ENCODE measurements at regions not wholly inside any gene's neighbourhood (a gene's known extent, or its start where the extent isn't known, plus 50 kb on each side); places are given as distances from the start of the nearest gene placed in this dataset.

GRCh38 chr10:121332829-121333765 is 265.1 kb downstream of the FGFR2 start:
- Histone ChIP-seq H3K27ac (ENCODE audit: low read depth) (no peak overlapping the region), H3K4me1 (ENCODE audit: insufficient read depth) (no peaks in the 10 kb centered on the region), H3K36me3 (ENCODE audit: insufficient read depth) (no peaks in the 10 kb centered on the region), H3K4me3 (ENCODE audit: low read depth, low read length) (no peak overlapping the region)
- no peak for DNase-seq (ENCODE audit: extremely low spot score)
- WGBS: 80% methylated on average over 5 of the region's 5 CpGs

GRCh38 chr10:121335386-121335925 is 262.8 kb downstream of the FGFR2 start:
- 89% methylated on average over 7 of the region's 7 CpGs for WGBS
- H3K4me3 ChIP-seq (ENCODE audit: low read depth, low read length): no peak overlapping the region
- H3K27ac ChIP-seq (ENCODE audit: low read depth): no peak overlapping the region
- no peaks in the 10 kb centered on the region for H3K36me3 ChIP-seq (ENCODE audit: insufficient read depth)
- no peaks in the 10 kb centered on the region for H3K4me1 ChIP-seq (ENCODE audit: insufficient read depth)
- DNase-seq (ENCODE audit: extremely low spot score): no peak

- 68% methylated on average over 5 of the region's 5 CpGs for WGBS
- Histone ChIP-seq H3K36me3 (ENCODE audit: insufficient read depth) (no peaks in the 10 kb centered on the region), H3K4me1 (ENCODE audit: insufficient read depth) (no peaks in the 10 kb centered on the region), H3K4me3 (ENCODE audit: low read depth, low read length) (no peak overlapping the region), H3K27ac (ENCODE audit: low read depth) (no peak overlapping the region)
- no peak for DNase-seq (ENCODE audit: extremely low spot score)
Measured at GRCh38 chr10:121337427-121337826, 260.8 kb downstream of the FGFR2 start.

GRCh38 chr10:121338206-121338980 is 259.9 kb downstream of the FGFR2 start:
- Histone ChIP-seq H3K27ac (ENCODE audit: low read depth) (no peak overlapping the region), H3K4me3 (ENCODE audit: low read depth, low read length) (no peak overlapping the region), H3K36me3 (ENCODE audit: insufficient read depth) (no peaks in the 10 kb centered on the region), H3K4me1 (ENCODE audit: insufficient read depth) (no peaks in the 10 kb centered on the region)
- WGBS: 92% methylated on average over 9 of the region's 9 CpGs
- DNase-seq (ENCODE audit: extremely low spot score): no peak

GRCh38 chr10:121339114-121339513 is 259.1 kb downstream of the FGFR2 start:
- Histone ChIP-seq H3K4me1 (ENCODE audit: insufficient read depth) (no peaks in the 10 kb centered on the region), H3K36me3 (ENCODE audit: insufficient read depth) (no peaks in the 10 kb centered on the region), H3K27ac (ENCODE audit: low read depth) (no peak overlapping the region), H3K4me3 (ENCODE audit: low read depth, low read length) (no peak overlapping the region)
- WGBS: 47% methylated on average over 5 of the region's 5 CpGs
- no peak for DNase-seq (ENCODE audit: extremely low spot score)

GRCh38 chr10:121340271-121340831 is 257.9 kb downstream of the FGFR2 start:
- WGBS: 53% methylated on average over 7 of the region's 7 CpGs
- H3K4me1 ChIP-seq (ENCODE audit: insufficient read depth): no peaks in the 10 kb centered on the region
- H3K27ac ChIP-seq (ENCODE audit: low read depth): no peak overlapping the region
- DNase-seq (ENCODE audit: extremely low spot score): no peak
- no peak overlapping the region for H3K4me3 ChIP-seq (ENCODE audit: low read depth, low read length)
- H3K36me3 ChIP-seq (ENCODE audit: insufficient read depth): no peaks in the 10 kb centered on the region

GRCh38 chr10:121351540-121351939 is 246.7 kb downstream of the FGFR2 start:
- no peak for DNase-seq (ENCODE audit: extremely low spot score)
- WGBS: 90% methylated on average over 5 of the region's 5 CpGs
- Histone ChIP-seq H3K4me3 (ENCODE audit: low read depth, low read length) (no peak overlapping the region), H3K4me1 (ENCODE audit: insufficient read depth) (no peaks in the 10 kb centered on the region), H3K36me3 (ENCODE audit: insufficient read depth) (no peaks in the 10 kb centered on the region), H3K27ac (ENCODE audit: low read depth) (no peak overlapping the region)

GRCh38 chr10:121352231-121352855 is 245.9 kb downstream of the FGFR2 start:
- Histone ChIP-seq H3K4me3 (ENCODE audit: low read depth, low read length) (no peak overlapping the region), H3K4me1 (ENCODE audit: insufficient read depth) (no peaks in the 10 kb centered on the region), H3K36me3 (ENCODE audit: insufficient read depth) (no peaks in the 10 kb centered on the region), H3K27ac (ENCODE audit: low read depth) (no peak overlapping the region)
- DNase-seq (ENCODE audit: extremely low spot score): no peak
- 33% methylated on average over 7 of the region's 7 CpGs for WGBS

GRCh38 chr10:121355161-121355560 is 243.1 kb downstream of the FGFR2 start:
- no peaks in the 10 kb centered on the region for H3K4me1 ChIP-seq (ENCODE audit: insufficient read depth)
- no peak overlapping the region for H3K27ac ChIP-seq (ENCODE audit: low read depth)
- H3K36me3 ChIP-seq (ENCODE audit: insufficient read depth): no peaks in the 10 kb centered on the region
- 89% methylated on average over 6 of the region's 6 CpGs for WGBS
- DNase-seq (ENCODE audit: extremely low spot score): no peak
- H3K4me3 ChIP-seq (ENCODE audit: low read depth, low read length): no peak overlapping the region

- H3K27ac ChIP-seq (ENCODE audit: low read depth): no peak overlapping the region
- H3K4me3 ChIP-seq (ENCODE audit: low read depth, low read length): no peak overlapping the region
- H3K36me3 ChIP-seq (ENCODE audit: insufficient read depth): no peaks in the 10 kb centered on the region
- 86% methylated on average over 2 of the region's 2 CpGs for WGBS
- no peaks in the 10 kb centered on the region for H3K4me1 ChIP-seq (ENCODE audit: insufficient read depth)
- DNase-seq (ENCODE audit: extremely low spot score): no peak
Measured at GRCh38 chr10:121356183-121356582, 242.1 kb downstream of the FGFR2 start.

GRCh38 chr10:121357401-121357800 is 240.8 kb downstream of the FGFR2 start:
- DNase-seq (ENCODE audit: extremely low spot score): no peak
- H3K4me1 ChIP-seq (ENCODE audit: insufficient read depth): no peaks in the 10 kb centered on the region
- H3K36me3 ChIP-seq (ENCODE audit: insufficient read depth): no peaks in the 10 kb centered on the region
- H3K27ac ChIP-seq (ENCODE audit: low read depth): no peak overlapping the region
- H3K4me3 ChIP-seq (ENCODE audit: low read depth, low read length): no peak overlapping the region
- 65% methylated on average over 6 of the region's 6 CpGs for WGBS

- Histone ChIP-seq H3K36me3 (ENCODE audit: insufficient read depth) (no peaks in the 10 kb centered on the region), H3K4me1 (ENCODE audit: insufficient read depth) (no peaks in the 10 kb centered on the region), H3K27ac (ENCODE audit: low read depth) (no peak overlapping the region), H3K4me3 (ENCODE audit: low read depth, low read length) (no peak overlapping the region)
- WGBS: 88% methylated on average over 5 of the region's 5 CpGs
- DNase-seq (ENCODE audit: extremely low spot score): no peak
Measured at GRCh38 chr10:121362026-121362425, 236.2 kb downstream of the FGFR2 start.

GRCh38 chr10:121365566-121365965 is 232.7 kb downstream of the FGFR2 start:
- 99% methylated on average over 29 of the region's 29 CpGs for WGBS
- no peak overlapping the region for H3K4me3 ChIP-seq (ENCODE audit: low read depth, low read length)
- no peaks in the 10 kb centered on the region for H3K36me3 ChIP-seq (ENCODE audit: insufficient read depth)
- no peak for DNase-seq (ENCODE audit: extremely low spot score)
- no peak overlapping the region for H3K27ac ChIP-seq (ENCODE audit: low read depth)
- H3K4me1 ChIP-seq (ENCODE audit: insufficient read depth): no peaks in the 10 kb centered on the region
